ENCODE measurements at regions not wholly inside any gene's neighbourhood (a gene's known extent, or its start where the extent isn't known, plus 50 kb on each side); places are given as distances from the start of the nearest gene placed in this dataset.
"Not testable (repeated sequence)": the region's sequence is repeated elsewhere in the genome, so short reads cannot be mapped to it uniquely, and the experiment has no call there.

GRCh38 chr14:65834812-65835211, 422.3 kb downstream of the FUT8 start:
- FAIRE-seq, result no peak

DNA sequence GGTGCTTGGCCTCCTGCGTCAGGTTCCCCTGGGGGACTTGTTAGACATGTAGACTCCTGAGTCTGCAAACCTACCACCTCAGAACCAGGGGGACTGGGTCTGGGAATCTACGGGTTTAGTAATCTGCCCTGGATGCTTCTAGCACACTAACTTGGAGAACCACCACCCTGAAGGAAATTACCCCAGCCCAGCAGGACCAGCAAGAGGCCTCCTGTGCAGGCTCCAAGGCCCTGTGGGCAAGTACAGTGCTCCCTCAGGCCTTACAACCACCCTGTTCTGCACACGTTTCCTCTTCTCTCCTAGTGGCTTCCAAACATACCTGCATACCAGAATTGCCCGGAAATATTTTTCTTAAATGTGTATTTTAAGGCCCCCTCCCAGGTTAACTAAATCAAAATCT, 423.0 kb downstream of the FUT8 start:
- no peak for FAIRE-seq

GRCh38 chr14:65838565-65838964, 426.0 kb downstream of the FUT8 start:
- FAIRE-seq, result no peak

DNA sequence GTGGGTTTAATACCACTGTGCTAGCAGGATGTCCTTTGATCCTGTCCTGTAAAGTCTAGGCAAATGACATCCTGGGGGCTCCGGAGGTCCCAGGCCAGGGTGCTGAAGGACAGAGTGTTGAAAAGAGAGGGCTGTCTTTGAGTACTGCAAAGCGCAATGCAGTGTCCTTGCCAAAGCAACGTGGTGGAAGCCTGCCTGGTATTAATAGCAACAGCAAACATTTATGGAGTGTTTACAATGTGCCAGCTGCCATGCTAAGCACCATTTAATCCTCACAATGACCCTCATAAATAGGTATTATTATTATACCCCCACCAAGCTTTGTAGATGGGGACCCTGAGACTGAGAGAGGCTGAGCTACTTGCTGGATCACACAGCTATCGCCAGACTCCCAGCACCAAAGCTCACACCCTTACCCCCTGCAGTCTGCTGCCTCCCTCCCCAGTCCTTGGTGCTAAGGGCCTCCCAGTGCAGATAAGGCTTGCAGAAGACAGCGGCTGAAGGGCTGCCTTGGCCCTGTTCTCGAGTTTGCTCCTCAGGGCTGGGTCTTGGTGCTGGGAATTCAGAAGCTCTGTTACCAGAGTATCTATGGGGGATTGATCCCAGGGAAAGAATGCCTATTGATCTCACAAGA, 427.7 kb downstream of the FUT8 start:
- no peak for FAIRE-seq

- FAIRE-seq, result no peak
Observed at GRCh38 chr14:65840786-65841185, 428.3 kb downstream of the FUT8 start.

GRCh38 chr14:65846196-65846868, 433.8 kb downstream of the FUT8 start:
- FAIRE-seq, result no peak

DNA sequence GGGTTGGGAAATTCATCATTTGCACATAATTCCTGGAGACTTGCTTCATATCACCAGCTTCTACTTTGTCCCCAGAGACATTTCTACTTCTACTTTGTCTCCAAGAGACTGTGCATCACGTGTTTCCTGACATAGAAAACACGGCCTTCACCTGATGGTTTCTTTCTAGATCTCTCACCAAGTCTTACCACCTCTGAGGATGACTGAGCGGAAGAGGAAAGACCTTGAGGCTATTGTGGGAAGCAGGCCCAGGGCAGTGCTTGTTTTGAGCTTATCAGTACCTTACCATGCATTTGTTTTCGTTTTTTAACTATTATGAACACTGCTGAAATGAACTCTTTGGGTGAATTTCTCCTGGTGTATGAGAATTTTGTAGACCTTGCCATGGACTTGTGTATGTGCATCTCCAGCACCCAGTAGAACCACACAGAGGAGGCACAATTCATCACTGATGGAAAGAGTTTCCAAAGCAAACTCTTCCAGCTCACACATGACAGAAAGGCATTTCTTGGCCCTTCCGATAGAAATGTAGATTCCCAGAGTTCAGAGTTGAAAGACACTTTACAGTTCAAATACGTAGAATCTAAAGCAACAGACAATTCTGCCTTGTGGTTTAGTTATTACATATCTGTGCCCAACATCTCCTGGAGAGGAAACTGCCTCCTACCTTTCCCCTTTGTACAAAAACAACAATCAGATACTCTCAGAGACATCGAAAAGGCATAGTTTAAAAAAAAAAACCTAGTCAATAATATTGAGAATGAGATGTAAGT, 434.7 kb downstream of the FUT8 start:
- no peak for FAIRE-seq

DNA sequence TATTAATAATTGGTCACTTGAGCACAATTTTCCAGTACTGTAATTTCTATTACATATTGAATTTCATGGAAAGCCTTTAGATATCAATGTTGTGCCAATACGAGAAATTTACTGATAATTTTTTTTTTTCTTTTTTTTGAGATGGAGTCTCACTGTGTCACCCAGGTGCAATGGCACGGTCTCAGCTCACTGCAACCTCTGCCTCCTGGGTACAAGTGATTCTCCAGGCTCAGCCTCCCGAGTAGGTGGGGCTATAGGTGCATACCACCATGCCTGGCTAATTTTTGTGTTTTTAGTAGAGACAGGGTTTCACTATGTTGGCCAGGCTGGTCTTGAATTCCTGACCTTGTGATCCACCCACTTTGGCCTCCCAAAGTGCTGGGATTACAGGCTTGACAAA, 435.4 kb downstream of the FUT8 start:
- not testable (repeated sequence) for FAIRE-seq

DNA sequence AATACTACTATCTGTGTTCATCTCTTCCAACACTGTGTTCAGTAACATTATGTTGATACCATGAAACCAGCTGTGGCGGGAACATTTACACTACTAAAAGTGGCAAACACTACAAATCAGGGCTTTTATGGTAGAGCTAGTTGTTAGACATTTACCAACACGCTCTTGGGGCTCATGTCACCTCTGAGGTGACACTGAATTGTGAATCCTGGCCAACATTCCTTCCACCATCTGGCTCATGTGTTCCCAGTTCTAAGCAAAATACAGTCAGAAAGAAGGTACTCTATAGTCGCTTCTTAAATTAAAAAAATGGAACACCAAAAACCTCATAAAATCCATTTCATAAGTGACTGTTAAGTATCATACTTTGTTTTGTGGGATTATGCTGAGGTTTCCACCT, 436.6 kb downstream of the FUT8 start:
- no peak for FAIRE-seq

- no peak for FAIRE-seq
Observed at GRCh38 chr14:65849558-65849957, 437.0 kb downstream of the FUT8 start.

DNA sequence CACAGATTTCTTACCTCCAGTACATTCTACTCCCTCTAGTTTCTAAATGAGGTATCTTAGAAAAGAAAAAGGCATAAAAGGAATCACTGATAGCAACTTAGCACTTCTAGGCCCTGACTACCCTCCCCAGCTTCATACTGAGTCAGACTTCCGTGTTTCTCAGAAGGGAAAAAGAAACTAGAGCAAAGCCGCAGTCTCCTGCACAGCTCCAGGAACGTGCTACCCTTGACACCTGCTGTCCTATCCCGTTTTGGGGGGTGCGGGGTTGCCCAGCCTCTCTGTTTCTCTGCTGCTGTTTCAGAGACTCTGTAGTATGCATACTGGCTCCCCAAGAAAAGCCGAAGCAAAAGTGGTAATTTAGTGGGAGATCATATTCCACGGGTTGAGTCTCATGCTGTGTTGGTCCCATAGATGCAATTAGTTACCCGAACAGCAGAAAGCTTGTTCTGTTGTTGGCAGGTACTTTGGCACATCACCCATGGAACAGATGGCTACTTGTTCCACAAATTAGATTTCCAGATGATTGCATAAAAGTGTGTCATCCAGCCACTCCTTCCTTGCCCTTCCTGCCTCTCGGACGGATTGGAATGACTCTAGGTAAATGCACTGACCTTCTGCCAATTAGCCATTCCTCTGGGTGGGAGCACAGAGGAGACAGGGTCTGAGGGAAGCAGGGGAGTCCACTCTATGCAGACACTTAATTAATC, 438.1 kb downstream of the FUT8 start:
- FAIRE-seq, result no peak

DNA sequence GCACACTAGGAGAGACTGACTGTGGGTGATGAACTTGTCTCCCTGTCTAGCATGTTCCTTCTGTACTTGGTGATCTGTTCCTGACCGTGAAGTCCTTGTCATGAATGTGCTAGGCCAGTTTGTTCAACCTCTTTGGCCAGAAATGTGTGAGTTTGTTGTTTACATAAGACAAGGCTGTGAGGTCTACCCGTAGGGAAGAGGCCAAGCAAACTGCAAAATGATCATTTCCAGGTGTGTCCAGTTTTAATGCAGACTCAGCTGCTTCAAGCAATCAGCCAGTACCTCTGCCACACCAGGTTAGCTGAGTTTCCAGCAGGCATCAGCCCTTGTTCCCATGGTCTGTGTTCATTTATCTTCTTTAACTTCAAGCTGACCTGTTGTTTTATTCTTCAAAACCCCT, 440.2 kb downstream of the FUT8 start:
- FAIRE-seq, result no peak

DNA sequence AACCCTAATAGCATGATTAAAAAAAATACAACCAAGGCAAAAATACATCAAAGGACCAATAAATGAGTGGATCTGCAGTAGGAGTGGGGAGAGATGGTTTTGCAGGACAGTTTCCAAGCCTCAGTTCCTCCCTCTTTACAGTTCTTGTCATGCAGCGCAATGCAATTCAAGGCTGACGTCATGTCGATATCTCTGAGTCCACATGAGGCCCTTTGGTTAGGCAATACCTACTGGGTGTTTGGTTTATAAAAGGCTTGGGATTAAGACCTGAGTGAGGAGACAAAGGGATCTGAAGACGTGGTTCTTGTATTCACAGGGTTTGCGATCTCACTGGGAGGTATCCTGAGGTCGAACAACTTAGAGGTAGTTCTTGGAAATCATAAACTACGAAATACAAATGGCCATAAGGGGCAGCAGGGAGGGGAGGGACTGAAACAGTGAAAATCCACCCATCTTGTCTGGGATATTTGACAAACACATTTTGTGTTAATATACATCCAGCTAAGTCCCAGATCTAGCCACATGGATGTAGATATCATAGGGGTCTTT, 441.0 kb downstream of the FUT8 start:
- no peak for FAIRE-seq

GRCh38 chr14:65854215-65854614, 441.7 kb downstream of the FUT8 start:
- no peak for FAIRE-seq

DNA sequence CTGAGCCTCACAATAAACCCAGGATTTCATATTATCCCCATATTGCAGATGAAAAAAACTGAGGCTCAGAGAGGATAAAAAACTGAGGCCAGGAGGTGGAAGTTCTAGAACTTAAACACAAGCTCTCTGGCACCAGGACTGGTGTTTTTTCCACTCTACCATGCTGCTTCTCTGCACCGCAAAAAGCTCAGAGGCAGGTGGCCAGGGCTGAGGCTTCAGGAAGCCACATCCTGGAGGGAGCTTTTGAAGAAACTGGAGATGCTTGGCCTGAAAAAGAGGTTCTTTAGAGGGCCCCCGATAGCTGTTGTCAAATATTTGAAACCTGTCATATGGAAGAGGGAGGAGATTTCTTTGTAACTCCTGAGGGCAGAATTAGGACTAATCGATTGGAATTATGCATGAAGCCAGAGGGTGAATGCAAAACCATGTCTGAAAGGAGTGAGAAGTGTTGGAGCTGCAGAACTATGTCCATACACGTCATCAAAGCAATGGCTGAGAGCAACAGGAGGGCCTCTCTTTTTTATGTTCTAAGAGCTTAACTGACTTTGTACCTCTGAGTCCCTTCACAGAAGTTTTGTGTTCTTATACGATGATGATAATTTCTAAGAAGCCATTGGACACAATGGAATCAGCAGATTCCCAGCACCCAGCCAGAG, 448.6 kb downstream of the FUT8 start:
- FAIRE-seq, result no peak

DNA sequence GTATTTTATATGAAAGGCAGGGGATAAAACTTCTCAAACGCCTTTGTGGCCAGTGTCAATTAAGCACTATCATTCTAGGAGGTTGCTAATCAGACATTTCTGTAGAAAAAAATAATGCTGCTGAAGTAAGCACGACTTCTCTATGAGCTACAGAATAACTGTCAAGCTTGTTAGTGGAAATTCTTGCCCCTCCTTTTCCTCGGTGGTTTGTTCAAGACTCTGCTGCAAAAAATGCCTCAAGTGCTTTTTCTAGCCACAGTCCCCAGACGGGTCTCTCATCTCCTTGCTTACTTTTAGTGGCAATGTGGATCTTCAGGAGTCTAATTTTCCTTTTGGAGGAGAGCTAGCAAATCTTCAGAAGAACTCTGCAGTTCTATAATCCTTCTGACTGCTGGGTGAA, 452.0 kb downstream of the FUT8 start:
- no peak for FAIRE-seq

GRCh38 chr14:65864984-65865383, 452.5 kb downstream of the FUT8 start:
- FAIRE-seq, result no peak

DNA sequence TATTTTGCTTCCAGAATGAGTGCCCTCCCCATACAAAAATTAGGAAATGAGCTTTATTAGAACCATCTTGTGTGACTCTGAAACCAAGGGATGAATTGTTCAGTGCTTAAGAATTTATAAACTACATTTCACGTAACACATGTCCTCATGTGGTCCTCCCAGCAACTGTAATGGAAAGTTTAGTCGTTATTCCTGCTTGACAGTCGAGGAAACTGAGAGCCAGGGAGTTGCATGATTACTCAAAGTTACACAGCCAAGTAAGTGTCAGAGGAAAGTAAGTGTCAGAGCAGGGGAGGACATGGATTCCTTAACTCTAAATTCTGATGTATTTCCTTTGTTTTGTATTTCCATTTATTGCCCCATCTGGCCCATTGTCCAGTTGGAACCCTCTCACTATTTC, 453.9 kb downstream of the FUT8 start:
- no peak for FAIRE-seq

- no peak for FAIRE-seq
Observed at GRCh38 chr14:65866886-65867285, 454.4 kb downstream of the FUT8 start.

DNA sequence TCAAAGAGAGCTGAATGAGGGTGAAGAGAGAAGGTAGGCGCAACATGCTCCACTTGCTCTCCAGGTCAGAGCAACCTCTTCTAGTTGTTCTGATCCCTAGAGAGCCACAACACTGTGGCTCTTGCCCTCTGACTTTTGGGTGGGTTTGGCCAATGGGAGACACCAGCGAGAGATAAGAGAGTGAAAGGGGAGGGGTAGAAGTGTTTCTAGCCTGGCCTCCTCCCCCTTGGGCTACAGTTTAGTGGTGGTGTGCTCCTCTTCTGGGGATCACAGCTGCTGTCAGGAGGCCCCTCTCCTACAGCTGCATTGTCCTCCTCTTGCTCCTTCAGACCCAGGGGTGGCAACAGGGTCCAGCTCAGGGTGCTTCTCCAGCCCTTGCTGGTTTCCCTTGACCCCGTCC, 454.8 kb downstream of the FUT8 start:
- no peak for FAIRE-seq

DNA sequence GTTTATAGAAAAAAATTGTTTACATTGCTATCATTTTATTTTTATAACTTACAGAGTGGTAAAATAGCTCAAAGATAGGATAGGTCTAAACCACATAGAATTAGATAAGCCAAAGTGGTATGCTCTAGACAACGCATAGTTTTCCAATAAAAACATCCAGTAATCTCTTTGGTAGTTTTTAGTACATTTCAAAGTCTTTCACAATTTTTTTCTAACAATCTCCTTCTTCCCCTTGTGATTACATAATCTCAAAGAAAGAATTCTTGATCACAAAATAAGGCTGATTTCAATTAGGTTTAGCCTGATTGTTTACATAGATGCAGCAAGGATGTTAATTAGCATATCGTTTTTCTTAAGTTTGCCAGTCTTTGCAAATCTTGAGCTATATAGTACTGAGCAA, 460.0 kb downstream of the FUT8 start:
- no peak for FAIRE-seq

GRCh38 chr14:65877166-65877565, 464.6 kb downstream of the FUT8 start:
- no peak for FAIRE-seq

GRCh38 chr14:65877624-65878023, 465.1 kb downstream of the FUT8 start:
- no peak for FAIRE-seq

Measured in endometrium (tissue), 2 donors.